Nephron (organoid): ENCODE measurements at regions not wholly inside any gene's neighbourhood (a gene's known extent, or its start where the extent isn't known, plus 50 kb on each side); places are given as distances from the start of the nearest gene placed in this dataset.
"Not testable (repeated sequence)": the region's sequence is repeated elsewhere in the genome, so short reads cannot be mapped to it uniquely, and the experiment has no call there.

Source experiments
- H3K27ac Mint-ChIP-seq, 3 experiments: 2 replicates each; pipeline ENCODE4 v1.8.0; 2020; ENCODE audit warnings: mixed read lengths in 3 of 3, mild to moderate bottlenecking in 2 of 3, moderate library complexity in 1 of 3
- H3K27me3 Mint-ChIP-seq: 2 replicates; pipeline ENCODE4 v1.8.0; 2021; ENCODE audit warnings: low read depth, mild to moderate bottlenecking, moderate library complexity, mixed read lengths
- H3K36me3 Mint-ChIP-seq: 2 replicates; pipeline ENCODE4 v1.8.0; 2020; ENCODE audit warnings: low read depth, mixed read lengths
- H3K4me1 Mint-ChIP-seq: 2 replicates; pipeline ENCODE4 v1.8.0; 2020; ENCODE audit warnings: mixed read lengths
- H3K4me3 Mint-ChIP-seq, 3 experiments: 2 replicates each; pipeline ENCODE4 v1.8.0; 2020; ENCODE audit warnings: mild to moderate bottlenecking in 3 of 3, mixed read lengths in 3 of 3, moderate library complexity in 2 of 3
- H3K9me3 Mint-ChIP-seq: 2 replicates; pipeline ENCODE4 v1.8.0; 2020; ENCODE audit warnings: mixed read lengths
- CTCF ChIP-seq, 3 experiments: fragments of 200-600 bp; sonication (generic); IDR thresholded peaks; one replicate each; pipeline ENCODE4 v1.5.0; 2021; ENCODE audit warnings: antibody characterized with exemption in 3 of 3; ENCODE audit not compliant: unreplicated experiment in 3 of 3

- no peak for TF ChIP-seq CTCF (IDR thresholded peaks at IDR 0.05; ENCODE audit: unreplicated experiment in 3 of 3)
- Mint-ChIP-seq H3K27me3 (no peaks in the 10 kb centered on the region), H3K36me3 (no peaks in the 10 kb centered on the region), H3K27ac (no peak overlapping the region), H3K4me1 (peaks cover 13% of the 10 kb centered on the region), H3K9me3 (no peaks in the 10 kb centered on the region), H3K4me3 (no peak overlapping the region)
These were observed 57.6 kb upstream of the FAM171A1 start for GRCh38 chr10:15428681-15429080.

GRCh38 chr10:15427843-15428414 is 56.8 kb upstream of the FAM171A1 start:
- peak overlapping the region in 1 of 3 experiments; percentile 49 for H3K27ac Mint-ChIP-seq
- H3K36me3 Mint-ChIP-seq = no peaks in the 10 kb centered on the region
- H3K9me3 Mint-ChIP-seq = no peaks in the 10 kb centered on the region
- TF ChIP-seq CTCF (IDR thresholded peaks at IDR 0.05; ENCODE audit: unreplicated experiment in 3 of 3) = peak; percentile 59 to 74 (median 67)
- H3K4me3 Mint-ChIP-seq = no peak overlapping the region
- H3K4me1 Mint-ChIP-seq = peaks cover 13% of the 10 kb centered on the region
- H3K27me3 Mint-ChIP-seq = no peaks in the 10 kb centered on the region

- peaks cover 5% of the 10 kb centered on the region for H3K4me1 Mint-ChIP-seq
- TF ChIP-seq CTCF (IDR thresholded peaks at IDR 0.05; ENCODE audit: unreplicated experiment in 3 of 3) = no peak
These were observed 55.5 kb upstream of the FAM171A1 start for GRCh38 chr10:15426558-15426957.

GRCh38 chr10:15426115-15426514 is 55.0 kb upstream of the FAM171A1 start:
- peaks cover under 1% of the 10 kb centered on the region for H3K4me1 Mint-ChIP-seq
- no peak overlapping the region for H3K4me3 Mint-ChIP-seq
- H3K27ac Mint-ChIP-seq = no peak overlapping the region
- no peaks in the 10 kb centered on the region for H3K9me3 Mint-ChIP-seq
- no peak for TF ChIP-seq CTCF (IDR thresholded peaks at IDR 0.05; ENCODE audit: unreplicated experiment in 3 of 3)
- no peaks in the 10 kb centered on the region for H3K27me3 Mint-ChIP-seq
- H3K36me3 Mint-ChIP-seq = no peaks in the 10 kb centered on the region

More at GRCh38 chr10:15426558-15426957, 55.5 kb upstream of the FAM171A1 start:
- no peak overlapping the region for H3K4me3 Mint-ChIP-seq
- no peak overlapping the region for H3K27ac Mint-ChIP-seq
- H3K36me3 Mint-ChIP-seq = no peaks in the 10 kb centered on the region
- no peaks in the 10 kb centered on the region for H3K9me3 Mint-ChIP-seq
- H3K27me3 Mint-ChIP-seq = no peaks in the 10 kb centered on the region

GRCh38 chr10:15421875-15422274 is 50.8 kb upstream of the FAM171A1 start:
- H3K36me3 Mint-ChIP-seq, H3K9me3 Mint-ChIP-seq, H3K4me3 Mint-ChIP-seq, H3K4me1 Mint-ChIP-seq, H3K27ac Mint-ChIP-seq, H3K27me3 Mint-ChIP-seq: not testable (repeated sequence)
